Stomach smooth muscle (tissue), 2 donors: ENCODE measurements at regions not wholly inside any gene's neighbourhood (a gene's known extent, or its start where the extent isn't known, plus 50 kb on each side); places are given as distances from the start of the nearest gene placed in this dataset.

Experiments used
- H3K27ac ChIP-seq: one replicate; pipeline ENCODE4 v1.7.0; 2013; ENCODE audit warnings: mild to moderate bottlenecking, low read length, inconsistent platforms
- H3K27me3 ChIP-seq, 2 donors: one replicate each; pipeline ENCODE4 v1.7.0; 2013; ENCODE audit warnings: low read length in 2 of 2; ENCODE audit not compliant: insufficient read depth in 2 of 2, control insufficient read depth in 1 of 2
- H3K36me3 ChIP-seq, 2 donors: one replicate each; pipeline ENCODE4 v1.7.0; 2013; ENCODE audit warnings: low read length in 2 of 2; ENCODE audit not compliant: control insufficient read depth in 2 of 2, insufficient read depth in 2 of 2
- H3K4me1 ChIP-seq: one replicate; pipeline ENCODE4 v1.7.0; 2013; ENCODE audit warnings: low read length; ENCODE audit not compliant: control insufficient read depth, insufficient read depth
- H3K4me3 ChIP-seq, 2 donors: one replicate each; pipeline ENCODE4 v1.7.0; 2013; ENCODE audit warnings: low read length in 2 of 2
- H3K9ac ChIP-seq, 2 donors: one replicate each; pipeline ENCODE4 v1.7.0; 2013; ENCODE audit warnings: low read length in 2 of 2, mild to moderate bottlenecking in 1 of 2
- H3K9me3 ChIP-seq, 2 donors: one replicate each; pipeline ENCODE4 v1.7.0; 2013; ENCODE audit warnings: low read length in 2 of 2; ENCODE audit not compliant: control insufficient read depth in 2 of 2
- donor health status: healthy.
- donor health status: Pancreatic carcinoma.

DNA sequence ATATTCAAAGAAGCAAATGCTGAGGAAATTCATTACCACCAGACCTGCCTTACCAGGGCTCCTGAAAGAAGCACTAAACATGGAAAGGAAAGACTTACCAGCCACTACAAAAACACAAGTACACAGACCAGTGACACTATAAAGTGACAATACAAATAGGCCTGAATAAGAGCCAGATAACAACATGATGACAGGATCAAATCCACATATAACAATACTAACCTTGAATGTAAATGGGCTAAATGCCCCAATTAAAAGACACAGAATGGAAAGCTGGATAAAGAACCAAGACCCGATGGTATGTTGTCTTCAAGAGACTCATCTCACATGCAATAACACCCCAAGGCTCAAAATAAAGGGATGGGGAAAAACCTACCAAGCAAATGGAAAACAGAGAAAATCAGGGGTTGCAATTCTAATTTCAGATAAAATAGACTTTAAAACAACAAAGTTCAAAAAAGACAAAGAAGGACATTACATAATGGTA is 353.4 kb downstream of the LNPK start:
- Histone ChIP-seq H3K36me3 (no peaks in the 10 kb centered on the region), H3K27ac (no peak overlapping the region), H3K9me3 (peaks cover 3 to 6% of the 10 kb centered on the region in 2 donors), H3K4me1 (no peaks in the 10 kb centered on the region), H3K9ac (no peak overlapping the region), H3K27me3 (peaks cover 0 to 6% of the 10 kb centered on the region in 2 donors), H3K4me3 (no peak overlapping the region)

DNA sequence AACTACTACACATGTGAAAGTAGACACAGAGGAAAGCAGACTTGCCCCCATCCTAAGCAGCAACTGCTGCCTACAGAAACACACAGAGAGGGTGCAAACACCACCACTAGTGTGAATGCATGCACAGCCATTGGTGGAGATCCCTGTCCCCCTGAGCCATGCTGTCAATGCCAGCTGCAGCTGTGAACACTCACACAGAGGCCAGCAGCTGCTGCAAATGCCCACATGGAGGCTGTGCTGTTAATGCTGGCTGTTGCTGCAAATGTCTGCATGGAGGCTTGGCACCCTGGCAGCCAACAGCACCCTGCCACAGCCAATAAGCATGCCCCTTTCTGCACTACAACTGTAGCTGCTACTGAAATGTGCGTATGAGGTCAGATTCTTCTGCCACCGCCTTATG is 355.0 kb downstream of the LNPK start:
- H3K4me1 ChIP-seq: no peaks in the 10 kb centered on the region
- H3K27ac ChIP-seq: no peak overlapping the region
- peaks cover 3 to 6% of the 10 kb centered on the region in 2 donors for H3K9me3 ChIP-seq
- peaks cover 0 to 6% of the 10 kb centered on the region in 2 donors for H3K27me3 ChIP-seq
- H3K36me3 ChIP-seq: no peaks in the 10 kb centered on the region
- no peak overlapping the region for H3K9ac ChIP-seq
- H3K4me3 ChIP-seq: no peak overlapping the region

DNA sequence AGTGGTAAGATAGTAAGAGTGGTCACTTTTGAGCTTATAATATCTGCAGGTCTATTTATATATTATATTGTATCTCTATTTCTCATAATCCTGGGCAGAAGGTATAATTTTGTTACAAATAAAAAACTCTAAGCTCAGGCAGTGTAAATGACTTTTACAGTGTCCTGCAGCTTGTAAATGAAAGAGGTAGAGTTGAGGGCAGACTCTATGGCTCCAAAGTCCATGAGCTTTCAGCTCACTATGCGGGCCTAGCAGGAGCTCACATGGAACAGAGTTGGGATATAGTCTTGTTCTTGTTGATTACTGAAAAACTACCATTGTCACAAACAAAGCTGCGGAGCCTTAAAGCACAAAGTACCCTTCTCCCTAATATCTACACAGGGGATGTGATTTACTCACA is 361.4 kb downstream of the LNPK start:
- H3K36me3 ChIP-seq: no peaks in the 10 kb centered on the region
- H3K4me3 ChIP-seq: no peak overlapping the region
- no peak overlapping the region for H3K9ac ChIP-seq
- H3K4me1 ChIP-seq: no peaks in the 10 kb centered on the region
- no peak overlapping the region for H3K27ac ChIP-seq
- no peaks in the 10 kb centered on the region for H3K27me3 ChIP-seq
- H3K9me3 ChIP-seq: no peaks in the 10 kb centered on the region

DNA sequence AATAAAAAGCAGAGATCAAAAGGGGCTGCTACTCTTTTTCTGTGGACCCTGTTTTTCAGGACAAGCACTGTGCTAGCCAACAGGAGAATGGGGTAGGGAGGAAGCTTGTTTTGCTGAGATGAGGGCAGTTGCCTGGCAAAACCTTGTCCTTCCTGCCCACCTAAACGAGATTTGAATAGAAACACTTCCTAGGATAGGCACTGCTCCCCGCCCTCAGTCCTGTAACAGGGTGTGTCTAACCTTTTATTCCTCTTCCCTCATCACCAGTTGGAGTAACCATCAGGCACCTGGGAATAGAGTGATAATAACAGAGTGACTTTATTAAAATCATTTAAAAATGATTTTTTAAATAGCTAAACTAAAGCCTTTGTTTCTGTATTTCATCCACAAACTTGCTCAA is 368.8 kb downstream of the LNPK start:
- no peaks in the 10 kb centered on the region for H3K4me1 ChIP-seq
- no peak overlapping the region for H3K9ac ChIP-seq
- H3K4me3 ChIP-seq: no peak overlapping the region
- H3K9me3 ChIP-seq: peaks cover 0 to 3% of the 10 kb centered on the region in 2 donors
- H3K27me3 ChIP-seq: peaks cover 0 to 3% of the 10 kb centered on the region in 2 donors
- H3K27ac ChIP-seq: no peak overlapping the region
- H3K36me3 ChIP-seq: no peaks in the 10 kb centered on the region

DNA sequence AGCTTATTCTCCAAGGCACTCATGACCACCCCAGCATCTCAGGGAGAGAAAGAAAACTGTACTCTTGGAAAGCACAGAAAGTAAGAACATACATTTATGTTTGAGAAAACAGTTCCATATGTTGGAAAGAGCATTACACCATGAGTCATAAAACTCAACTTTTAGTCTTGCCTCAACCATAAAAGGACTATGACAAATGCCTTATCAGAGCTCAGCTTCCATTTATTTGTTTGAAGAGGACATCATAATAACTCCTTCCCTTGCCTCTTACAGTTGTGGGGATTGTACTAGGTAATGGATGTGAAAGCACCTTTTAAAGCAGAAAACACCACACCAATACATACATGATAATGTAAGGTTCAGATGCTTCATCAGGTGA is 370.8 kb downstream of the LNPK start:
- Histone ChIP-seq H3K27ac (no peak overlapping the region), H3K9me3 (peaks cover 0 to 3% of the 10 kb centered on the region in 2 donors), H3K27me3 (peaks cover 0 to 3% of the 10 kb centered on the region in 2 donors), H3K9ac (no peak overlapping the region), H3K4me3 (no peak overlapping the region), H3K4me1 (no peaks in the 10 kb centered on the region), H3K36me3 (no peaks in the 10 kb centered on the region)

DNA sequence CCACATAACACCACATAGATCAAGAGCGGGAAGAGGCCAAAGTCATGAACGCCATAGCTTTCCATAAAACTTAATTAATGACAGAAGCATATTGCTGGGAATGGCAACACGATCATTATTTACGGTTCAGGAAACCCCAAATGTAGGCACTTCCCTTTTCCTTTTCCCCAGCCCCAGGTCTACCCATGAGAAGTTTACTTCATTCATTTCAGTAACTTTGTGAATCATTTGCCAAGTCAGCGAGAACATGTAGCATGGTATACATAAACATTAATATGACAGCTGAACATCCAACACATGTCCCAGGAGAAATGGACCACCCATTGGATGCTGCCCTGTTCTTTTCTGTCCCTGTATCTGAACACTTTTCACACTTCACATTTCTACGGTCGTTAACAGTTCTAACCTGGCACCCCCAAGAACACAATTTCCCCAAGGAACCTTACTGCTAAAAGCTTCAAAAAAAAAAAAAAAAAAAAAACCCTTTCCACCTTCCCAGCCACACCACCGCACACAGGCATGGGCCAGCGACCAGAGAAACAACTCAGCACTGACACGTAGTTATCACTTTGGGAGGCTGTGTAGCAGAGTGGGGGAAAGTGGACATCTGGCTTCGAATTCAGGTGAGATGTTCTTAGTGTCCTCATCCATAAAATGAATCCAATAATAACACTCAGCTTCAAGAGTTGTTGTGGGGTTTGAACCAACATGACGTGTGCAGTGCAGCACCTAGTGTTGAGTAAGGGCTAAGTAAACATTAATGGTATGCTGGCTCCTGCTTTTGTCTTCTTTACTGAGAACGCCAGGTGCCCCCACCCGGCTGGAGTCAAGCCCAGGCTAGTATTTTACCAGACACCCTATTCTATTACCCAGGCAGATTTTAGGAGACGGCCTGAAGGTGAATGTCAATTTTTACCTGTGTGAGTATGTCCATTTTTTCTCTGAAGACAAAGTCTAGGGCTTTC is 371.5 kb downstream of the LNPK start:
- H3K9ac ChIP-seq: no peak overlapping the region
- peaks cover 0 to 3% of the 10 kb centered on the region in 2 donors for H3K9me3 ChIP-seq
- H3K27ac ChIP-seq: no peak overlapping the region
- no peaks in the 10 kb centered on the region for H3K36me3 ChIP-seq
- H3K4me1 ChIP-seq: no peaks in the 10 kb centered on the region
- peaks cover 0 to 3% of the 10 kb centered on the region in 2 donors for H3K27me3 ChIP-seq
- H3K4me3 ChIP-seq: no peak overlapping the region

DNA sequence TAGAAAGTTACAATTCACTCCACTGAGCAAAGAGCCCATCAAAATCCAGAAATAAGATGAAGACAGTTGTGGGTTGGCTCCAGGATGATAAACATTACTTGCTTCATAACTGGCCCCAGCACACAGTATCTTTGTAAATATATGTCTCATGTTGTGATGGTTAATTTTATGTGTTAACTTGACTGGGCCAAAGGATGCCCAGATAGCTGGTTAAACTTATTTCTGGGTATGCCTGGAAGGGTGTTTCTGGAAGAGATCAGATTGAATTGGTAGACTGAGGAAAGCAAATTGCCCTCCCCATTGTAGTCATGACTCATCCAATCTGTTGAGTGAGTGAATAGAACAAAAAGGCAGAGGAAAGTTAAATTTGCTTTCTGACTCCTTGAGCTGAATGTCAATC is 373.8 kb downstream of the LNPK start:
- Histone ChIP-seq H3K9ac (no peak overlapping the region), H3K36me3 (no peaks in the 10 kb centered on the region), H3K4me1 (no peaks in the 10 kb centered on the region), H3K27me3 (peaks cover 0 to 2% of the 10 kb centered on the region in 2 donors), H3K27ac (no peak overlapping the region), H3K9me3 (peaks cover 0 to 3% of the 10 kb centered on the region in 2 donors), H3K4me3 (no peak overlapping the region)

DNA sequence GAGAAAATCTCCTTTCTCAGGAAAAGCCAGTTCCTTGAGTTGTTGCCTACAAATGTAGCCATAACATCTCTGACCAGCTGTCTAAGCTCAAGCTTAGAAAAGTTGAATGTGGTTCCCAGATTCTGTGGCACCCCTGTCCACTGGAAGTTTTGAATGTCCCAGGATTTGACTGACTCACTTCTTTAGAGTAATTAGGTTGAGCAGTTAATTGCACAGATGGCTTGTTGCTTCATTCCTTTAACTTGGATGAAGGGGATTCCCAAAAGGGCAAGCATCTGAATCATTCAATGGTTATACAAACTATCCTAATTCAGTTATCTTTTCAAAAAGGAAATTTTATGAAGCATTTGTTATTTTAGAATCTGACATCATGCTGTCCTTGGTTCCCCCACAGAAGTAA is 374.7 kb downstream of the LNPK start:
- H3K4me3 ChIP-seq: no peak overlapping the region

DNA sequence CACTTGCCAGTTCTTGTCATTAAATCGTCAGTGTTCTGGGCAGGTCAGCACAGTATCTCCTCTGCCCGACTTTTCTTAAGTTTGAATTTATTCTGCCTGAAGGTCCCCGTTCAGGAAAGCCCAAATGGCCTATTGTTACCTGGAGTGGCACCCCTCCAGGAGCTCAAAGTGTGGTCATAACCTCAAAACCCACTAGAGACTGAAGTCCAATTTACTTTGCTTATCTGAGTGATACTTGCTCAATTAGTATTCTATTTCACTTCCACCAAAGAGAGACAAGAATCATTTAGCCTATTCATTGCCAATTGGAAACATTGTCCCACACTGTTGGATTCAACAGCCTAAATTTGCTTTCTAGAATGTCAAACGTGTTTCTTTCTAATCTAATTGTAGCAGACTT is 375.3 kb downstream of the LNPK start:
- H3K36me3 ChIP-seq: no peaks in the 10 kb centered on the region
- H3K27ac ChIP-seq: no peak overlapping the region
- no peaks in the 10 kb centered on the region for H3K4me1 ChIP-seq
- no peak overlapping the region for H3K4me3 ChIP-seq
- no peak overlapping the region for H3K9ac ChIP-seq
- peaks cover 0 to 2% of the 10 kb centered on the region in 2 donors for H3K27me3 ChIP-seq
- H3K9me3 ChIP-seq: peaks cover 0 to 3% of the 10 kb centered on the region in 2 donors

More for the DNA sequence above, 374.7 kb downstream of the LNPK start:
- Histone ChIP-seq H3K9ac (no peak overlapping the region), H3K9me3 (peaks cover 0 to 3% of the 10 kb centered on the region in 2 donors), H3K36me3 (no peaks in the 10 kb centered on the region), H3K27me3 (peaks cover 0 to 2% of the 10 kb centered on the region in 2 donors), H3K27ac (no peak overlapping the region), H3K4me1 (no peaks in the 10 kb centered on the region)

DNA sequence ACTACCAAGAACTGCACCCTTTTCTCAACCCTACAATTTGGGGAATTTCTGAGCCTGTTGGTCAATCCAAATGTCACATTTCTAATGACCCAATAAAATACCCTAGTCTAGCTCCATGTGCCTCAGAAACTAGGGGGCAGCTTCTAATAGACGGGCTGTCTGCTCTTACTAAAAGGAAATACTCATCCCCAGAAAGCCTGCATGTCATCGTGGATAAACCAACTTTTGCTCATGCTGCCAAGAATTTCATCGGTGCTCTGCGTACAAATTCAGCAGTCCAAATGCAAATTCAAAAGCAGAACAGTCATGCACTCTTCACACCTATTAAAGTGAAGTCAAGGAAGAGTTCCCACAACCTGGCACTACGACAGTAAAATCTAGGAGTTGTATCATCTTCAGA is 377.3 kb downstream of the LNPK start:
- no peak overlapping the region for H3K27ac ChIP-seq
- H3K36me3 ChIP-seq: no peaks in the 10 kb centered on the region
- no peak overlapping the region for H3K9ac ChIP-seq
- peaks cover 0 to 3% of the 10 kb centered on the region in 2 donors for H3K9me3 ChIP-seq
- peaks cover 0 to 1% of the 10 kb centered on the region in 2 donors for H3K27me3 ChIP-seq
- H3K4me3 ChIP-seq: no peak overlapping the region
- H3K4me1 ChIP-seq: no peaks in the 10 kb centered on the region
